C4-2B (cell line): ENCODE measurements at regions not wholly inside any gene's neighbourhood (a gene's known extent, or its start where the extent isn't known, plus 50 kb on each side); places are given as distances from the start of the nearest gene placed in this dataset.

Experiments used
- ZFX ChIP-seq: fragments of 450-650 bp; IDR thresholded peaks from 2 replicates; pipeline ENCODE4 v1.6.1; 2017
- TF ChIP-seq, protein P1 (sequence below): fragments of 450-650 bp; conservative IDR thresholded peaks from 2 replicates; pipeline ENCODE4 v1.5.1; 2017; ENCODE audit warnings: mild to moderate bottlenecking

DNA sequence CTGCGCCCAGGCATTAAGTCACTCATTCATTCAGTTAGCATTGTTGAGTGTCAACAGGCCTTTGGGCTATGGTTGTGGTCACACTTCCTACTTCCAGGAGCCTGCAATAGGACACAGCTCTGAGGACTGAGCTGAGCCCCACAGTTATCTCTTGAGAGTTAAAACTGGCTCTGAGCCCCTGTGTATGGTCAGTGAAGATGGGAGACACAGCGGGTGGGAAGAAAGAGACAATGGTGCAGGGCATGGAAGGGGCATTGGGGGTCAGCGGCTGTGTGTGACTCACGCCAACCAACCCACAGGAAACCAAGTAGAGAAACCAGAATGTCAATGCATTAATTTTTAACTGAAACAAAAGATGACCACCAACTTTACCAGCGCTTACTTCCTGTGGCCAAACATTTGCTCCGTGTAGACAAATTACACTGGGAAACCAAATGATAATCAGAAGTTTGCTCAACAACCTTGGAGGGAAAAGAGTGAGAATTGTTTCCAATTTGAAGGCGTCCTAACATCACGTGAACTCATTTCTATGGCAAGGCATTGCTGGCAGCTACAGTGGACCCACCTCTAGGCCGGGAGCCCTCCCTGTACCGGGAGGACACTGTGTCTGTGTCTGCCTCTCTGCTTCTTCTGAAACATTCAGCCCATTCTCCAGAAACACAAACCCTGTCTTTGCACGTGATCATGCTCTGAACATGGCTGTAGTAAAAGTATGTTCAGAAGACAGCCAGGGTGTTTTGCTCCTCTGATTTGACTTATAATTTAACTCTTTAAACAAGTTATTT lies 212.0 kb upstream of the ID2 start:
- TF ChIP-seq ZFX: no peak
- TF ChIP-seq, protein P1, sequence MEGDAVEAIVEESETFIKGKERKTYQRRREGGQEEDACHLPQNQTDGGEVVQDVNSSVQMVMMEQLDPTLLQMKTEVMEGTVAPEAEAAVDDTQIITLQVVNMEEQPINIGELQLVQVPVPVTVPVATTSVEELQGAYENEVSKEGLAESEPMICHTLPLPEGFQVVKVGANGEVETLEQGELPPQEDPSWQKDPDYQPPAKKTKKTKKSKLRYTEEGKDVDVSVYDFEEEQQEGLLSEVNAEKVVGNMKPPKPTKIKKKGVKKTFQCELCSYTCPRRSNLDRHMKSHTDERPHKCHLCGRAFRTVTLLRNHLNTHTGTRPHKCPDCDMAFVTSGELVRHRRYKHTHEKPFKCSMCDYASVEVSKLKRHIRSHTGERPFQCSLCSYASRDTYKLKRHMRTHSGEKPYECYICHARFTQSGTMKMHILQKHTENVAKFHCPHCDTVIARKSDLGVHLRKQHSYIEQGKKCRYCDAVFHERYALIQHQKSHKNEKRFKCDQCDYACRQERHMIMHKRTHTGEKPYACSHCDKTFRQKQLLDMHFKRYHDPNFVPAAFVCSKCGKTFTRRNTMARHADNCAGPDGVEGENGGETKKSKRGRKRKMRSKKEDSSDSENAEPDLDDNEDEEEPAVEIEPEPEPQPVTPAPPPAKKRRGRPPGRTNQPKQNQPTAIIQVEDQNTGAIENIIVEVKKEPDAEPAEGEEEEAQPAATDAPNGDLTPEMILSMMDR: no peak
